ENCODE measurements at regions not wholly inside any gene's neighbourhood (a gene's known extent, or its start where the extent isn't known, plus 50 kb on each side); places are given as distances from the start of the nearest gene placed in this dataset.

GRCh38 chrX:8879750-8880149, 78.6 kb upstream of the FAM9A start:
- TF ChIP-seq, protein P1, sequence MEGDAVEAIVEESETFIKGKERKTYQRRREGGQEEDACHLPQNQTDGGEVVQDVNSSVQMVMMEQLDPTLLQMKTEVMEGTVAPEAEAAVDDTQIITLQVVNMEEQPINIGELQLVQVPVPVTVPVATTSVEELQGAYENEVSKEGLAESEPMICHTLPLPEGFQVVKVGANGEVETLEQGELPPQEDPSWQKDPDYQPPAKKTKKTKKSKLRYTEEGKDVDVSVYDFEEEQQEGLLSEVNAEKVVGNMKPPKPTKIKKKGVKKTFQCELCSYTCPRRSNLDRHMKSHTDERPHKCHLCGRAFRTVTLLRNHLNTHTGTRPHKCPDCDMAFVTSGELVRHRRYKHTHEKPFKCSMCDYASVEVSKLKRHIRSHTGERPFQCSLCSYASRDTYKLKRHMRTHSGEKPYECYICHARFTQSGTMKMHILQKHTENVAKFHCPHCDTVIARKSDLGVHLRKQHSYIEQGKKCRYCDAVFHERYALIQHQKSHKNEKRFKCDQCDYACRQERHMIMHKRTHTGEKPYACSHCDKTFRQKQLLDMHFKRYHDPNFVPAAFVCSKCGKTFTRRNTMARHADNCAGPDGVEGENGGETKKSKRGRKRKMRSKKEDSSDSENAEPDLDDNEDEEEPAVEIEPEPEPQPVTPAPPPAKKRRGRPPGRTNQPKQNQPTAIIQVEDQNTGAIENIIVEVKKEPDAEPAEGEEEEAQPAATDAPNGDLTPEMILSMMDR (IDR thresholded peaks at IDR 0.05), result peak in 1 of 3 experiments; percentile 15
- no peak for TF ChIP-seq POLR2A (IDR thresholded peaks at IDR 0.05)

Data from testis (tissue), 2 donors.